ENCODE measurements at regions not wholly inside any gene's neighbourhood (a gene's known extent, or its start where the extent isn't known, plus 50 kb on each side); places are given as distances from the start of the nearest gene placed in this dataset.
A peak's percentile ranks its signal among the peaks of the same experiment; 100 is the strongest.
"Not testable (repeated sequence)": the region's sequence is repeated elsewhere in the genome, so short reads cannot be mapped to it uniquely, and the experiment has no call there.

GRCh38 chr21:28151758-28152157 lies 840.9 kb downstream of the LTN1 start:
- no peak for DNase-seq

GRCh38 chr21:28150778-28151177 lies 841.9 kb downstream of the LTN1 start:
- no peak for DNase-seq

- DNase-seq, result no peak
These were observed 844.1 kb downstream of the LTN1 start for GRCh38 chr21:28148400-28149064.

GRCh38 chr21:28144653-28145052 lies 848.0 kb downstream of the LTN1 start:
- DNase-seq, result no peak

DNA sequence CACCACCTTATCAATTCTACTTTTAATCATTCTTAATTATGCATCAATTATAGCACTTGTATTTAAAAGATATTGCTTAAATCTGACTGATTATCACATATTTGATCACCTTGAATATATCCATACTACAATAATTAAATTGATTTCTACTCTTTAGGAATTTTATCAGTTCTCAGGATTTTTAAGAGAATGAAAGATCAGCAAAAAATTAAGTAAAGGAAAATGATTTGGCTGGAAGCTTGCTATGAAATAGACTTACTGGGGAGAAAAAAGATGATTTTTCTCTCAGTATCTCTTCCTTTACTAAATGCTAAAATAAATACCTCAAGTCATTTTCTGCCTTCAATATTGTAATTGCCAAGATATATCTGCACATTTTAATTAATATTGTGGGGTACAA lies 848.6 kb downstream of the LTN1 start:
- DNase-seq, result no peak

- no peak for DNase-seq
These were observed 850.0 kb downstream of the LTN1 start for GRCh38 chr21:28142697-28143096.

DNA sequence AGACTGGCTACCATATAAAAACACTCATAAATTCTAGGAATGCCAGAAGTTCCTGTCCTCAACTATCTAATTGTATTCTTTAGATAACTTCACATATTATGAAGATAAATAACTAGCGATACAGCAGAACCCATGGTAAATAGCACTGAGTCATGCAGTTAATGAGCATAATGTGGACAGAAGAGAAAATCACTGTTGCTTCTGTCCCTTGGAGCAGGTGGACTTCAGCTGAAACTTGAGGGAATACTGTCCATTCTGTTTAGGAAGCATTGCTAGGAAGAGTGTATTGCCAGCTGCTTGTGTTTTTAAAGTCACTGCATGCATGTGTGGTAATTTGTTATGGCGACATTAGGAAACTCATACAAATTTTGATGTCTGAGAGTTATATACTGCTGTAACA lies 854.4 kb downstream of the LTN1 start:
- no peak for DNase-seq

GRCh38 chr21:28136656-28137255 lies 855.9 kb downstream of the LTN1 start:
- no peak for DNase-seq

DNA sequence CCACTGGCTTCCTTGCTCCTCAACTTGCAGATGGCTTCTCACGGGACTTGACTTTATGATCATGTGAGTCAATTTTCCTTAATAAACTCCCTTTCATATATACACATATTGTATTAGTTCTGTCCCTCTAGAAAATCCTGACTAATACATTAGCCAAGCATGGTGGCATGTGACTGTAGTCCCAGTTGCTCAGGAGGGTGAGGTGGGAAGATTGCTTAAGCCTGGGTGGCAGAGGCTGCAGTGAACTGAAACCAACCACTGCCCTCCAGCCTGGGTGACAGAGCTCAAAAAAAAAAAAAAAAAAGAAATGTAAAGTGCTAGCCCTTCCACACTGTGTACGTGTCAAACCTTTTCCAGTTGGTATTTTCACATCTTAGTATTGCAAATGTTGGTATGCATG lies 857.0 kb downstream of the LTN1 start:
- DNase-seq, result no peak

DNA sequence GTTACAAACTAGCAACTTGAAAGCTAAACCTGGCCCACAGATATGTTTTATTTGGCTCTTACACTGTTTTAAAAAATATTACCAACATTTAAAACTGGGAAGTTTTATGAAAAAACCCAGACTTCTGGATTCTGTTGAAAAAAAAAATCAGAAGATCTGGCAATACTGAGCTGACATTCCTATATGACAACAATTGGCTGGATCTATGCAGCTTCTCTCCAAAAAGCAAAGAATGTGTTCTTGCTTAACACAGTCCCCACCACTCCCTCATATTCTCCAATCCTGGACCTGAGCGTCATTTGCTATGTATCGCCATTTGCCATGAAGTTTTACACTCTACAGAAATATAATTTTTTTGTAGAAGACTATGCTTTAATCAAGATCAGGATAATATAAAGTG lies 859.6 kb downstream of the LTN1 start:
- DNase-seq, result no peak

DNA sequence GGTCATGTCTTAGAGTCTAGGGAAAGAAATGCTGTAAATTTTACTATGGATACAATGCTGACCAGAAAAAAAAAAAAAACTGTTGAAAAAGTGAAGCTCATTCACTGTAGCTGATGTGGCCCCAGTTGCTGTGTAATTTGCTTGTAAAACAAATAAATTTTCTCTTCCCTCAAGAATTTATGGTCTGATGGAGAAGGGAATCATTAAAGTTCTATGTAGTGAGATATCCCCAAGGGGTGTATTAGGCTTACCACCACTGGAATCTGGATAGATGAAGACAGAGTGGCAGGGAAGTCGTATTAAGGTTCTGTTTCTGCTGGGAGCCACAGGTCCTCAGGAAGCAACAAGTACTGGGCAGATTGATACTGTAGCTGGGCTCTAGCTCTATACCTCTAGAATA lies 860.0 kb downstream of the LTN1 start:
- DNase-seq, result no peak

DNA sequence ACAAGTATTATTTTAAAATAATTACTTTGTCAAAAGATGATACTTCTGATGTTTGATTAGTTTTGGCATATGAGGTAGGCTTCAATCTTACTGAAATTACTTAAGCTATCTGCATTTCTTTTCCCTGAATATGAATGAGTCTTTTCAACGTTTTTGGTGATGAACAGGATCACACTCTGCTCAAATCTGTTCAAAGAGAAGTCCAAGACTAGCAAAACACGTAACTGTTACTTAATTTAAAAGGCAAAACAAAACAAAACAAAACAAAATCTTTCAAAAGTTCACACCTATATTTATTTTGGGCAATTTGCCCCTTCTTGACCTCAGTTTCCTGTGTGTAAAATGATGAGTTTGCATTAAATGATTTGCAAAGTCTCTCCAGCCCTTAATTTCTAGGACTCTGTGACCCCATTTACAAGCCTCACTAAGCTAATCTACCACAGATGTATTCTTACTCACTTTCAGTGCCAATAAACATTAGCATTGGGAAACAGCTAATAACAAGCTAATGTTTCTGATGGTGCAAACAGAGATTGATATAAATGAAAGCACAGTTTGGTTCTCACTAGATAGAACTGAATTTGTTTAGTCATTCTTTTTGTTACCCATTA lies 865.4 kb downstream of the LTN1 start:
- no peak for DNase-seq

GRCh38 chr21:28126521-28127174 lies 866.0 kb downstream of the LTN1 start:
- no peak for DNase-seq

DNA sequence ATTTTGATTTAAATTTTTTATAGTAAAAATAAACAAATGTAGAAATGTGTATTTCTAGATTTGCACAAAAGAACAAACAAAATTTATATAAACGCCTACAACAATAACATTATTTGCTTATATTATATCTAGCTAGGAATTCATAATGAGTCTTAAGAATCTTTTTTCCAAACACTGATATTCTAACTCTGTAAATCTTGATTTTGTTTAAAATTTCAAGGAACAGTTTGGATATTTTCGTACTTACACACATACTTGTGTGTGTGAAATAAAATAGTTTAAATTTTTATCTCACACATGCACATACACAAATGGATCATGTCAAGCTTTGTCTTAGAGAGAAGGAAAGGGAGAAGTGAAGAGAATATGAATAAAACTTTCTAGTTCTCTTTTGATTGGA lies 868.1 kb downstream of the LTN1 start:
- no peak for DNase-seq

DNA sequence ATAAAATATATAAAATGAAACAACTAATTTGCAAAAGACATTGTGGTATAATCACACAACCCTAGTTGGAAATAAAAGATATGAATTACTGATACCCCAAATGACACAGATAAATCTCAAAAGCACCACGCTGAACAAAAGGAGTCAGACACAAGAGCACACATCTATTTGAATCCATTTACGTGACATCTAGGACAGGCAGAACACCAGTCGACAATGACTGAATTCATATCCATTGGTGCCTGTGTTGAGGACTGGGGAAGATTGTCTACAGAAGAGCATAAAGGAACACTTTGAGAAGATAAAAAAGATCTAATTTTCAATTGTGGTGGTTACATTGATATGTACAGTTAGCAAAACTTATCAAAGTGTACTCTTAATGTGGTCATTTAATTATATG lies 874.1 kb downstream of the LTN1 start:
- no peak for DNase-seq

DNA sequence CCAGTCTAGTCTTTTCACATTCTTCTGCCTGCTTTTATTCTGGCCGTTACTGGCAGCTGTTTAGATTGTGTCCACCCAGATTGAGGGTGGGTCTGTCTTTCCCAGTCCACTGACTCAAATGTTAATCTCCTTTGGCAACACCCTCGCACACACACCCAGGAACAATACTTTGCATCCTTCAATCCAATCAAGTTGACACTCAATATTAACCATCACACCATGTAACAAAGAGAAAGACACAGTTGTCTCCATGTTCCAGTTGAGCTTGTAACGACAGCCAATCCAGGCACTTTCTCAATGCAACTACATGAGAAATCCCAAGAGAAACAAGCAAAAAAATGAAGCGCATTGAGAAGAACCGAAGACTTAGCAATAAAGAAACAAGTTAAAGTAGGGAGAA lies 877.7 kb downstream of the LTN1 start:
- DNase-seq, result not testable (repeated sequence)

GRCh38 chr21:28113718-28114117 lies 879.0 kb downstream of the LTN1 start:
- no peak for DNase-seq

- no peak for DNase-seq
These were observed 880.2 kb downstream of the LTN1 start for GRCh38 chr21:28112511-28112910.

DNA sequence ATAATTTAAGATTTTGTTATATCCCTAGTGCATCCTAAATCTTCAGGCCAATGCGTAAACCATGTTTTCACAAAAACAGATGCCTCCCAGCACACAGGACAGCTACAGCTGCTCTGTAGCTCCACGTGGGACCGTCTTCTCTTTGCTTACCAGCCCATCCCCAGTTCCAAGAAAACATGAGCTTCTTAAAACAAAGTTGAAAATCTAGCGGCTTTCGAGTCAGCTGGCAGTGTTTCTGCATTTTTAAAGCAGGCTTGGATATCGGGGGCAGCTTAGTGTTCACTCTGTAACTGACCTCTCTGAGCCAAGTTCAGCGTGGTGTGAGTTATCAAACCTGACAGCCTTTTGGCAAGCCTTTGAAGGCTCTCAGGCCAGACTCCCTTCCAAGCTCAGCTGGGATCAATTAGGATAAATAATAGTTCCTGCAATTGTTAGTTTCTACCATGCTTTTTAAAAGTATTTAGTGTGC lies 881.5 kb downstream of the LTN1 start:
- no peak for DNase-seq

DNA sequence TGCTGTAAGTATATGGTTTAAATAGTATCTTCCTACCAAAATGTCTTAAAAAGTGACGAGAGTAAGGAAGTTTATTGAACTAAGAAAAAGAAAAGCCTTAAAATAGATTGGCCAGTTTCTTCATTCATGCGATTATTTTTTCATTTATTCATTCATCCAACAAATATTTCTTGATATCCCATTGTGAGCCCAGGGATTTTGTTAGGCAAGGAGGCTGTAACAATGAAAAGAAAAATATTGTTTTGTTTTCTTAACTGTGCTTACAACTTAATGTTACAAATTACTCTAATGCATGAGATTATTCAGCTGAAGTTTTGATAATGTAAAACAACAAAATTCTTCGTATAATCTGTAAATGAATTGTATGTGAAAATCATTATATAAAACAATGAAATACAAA lies 882.0 kb downstream of the LTN1 start:
- DNase-seq, result no peak

DNA sequence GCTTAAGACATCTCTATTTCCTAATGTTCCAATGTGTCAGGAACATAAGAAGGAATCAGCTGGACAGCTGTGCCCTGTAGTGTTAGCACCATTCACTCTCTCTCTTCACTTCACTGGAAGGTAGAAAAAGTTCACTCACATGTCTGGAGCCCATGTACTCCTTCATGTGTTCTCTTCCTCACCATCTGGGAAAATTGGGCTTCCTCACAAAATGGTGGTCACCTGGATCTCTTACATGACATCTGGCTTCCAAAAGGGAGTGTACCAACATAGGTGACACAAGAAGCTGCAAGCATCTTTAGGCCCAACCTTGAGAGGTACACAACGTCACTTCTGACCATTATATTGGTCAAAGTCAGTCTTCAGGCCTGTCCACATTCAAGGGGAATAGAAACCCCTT lies 882.6 kb downstream of the LTN1 start:
- DNase-seq, result no peak

DNA sequence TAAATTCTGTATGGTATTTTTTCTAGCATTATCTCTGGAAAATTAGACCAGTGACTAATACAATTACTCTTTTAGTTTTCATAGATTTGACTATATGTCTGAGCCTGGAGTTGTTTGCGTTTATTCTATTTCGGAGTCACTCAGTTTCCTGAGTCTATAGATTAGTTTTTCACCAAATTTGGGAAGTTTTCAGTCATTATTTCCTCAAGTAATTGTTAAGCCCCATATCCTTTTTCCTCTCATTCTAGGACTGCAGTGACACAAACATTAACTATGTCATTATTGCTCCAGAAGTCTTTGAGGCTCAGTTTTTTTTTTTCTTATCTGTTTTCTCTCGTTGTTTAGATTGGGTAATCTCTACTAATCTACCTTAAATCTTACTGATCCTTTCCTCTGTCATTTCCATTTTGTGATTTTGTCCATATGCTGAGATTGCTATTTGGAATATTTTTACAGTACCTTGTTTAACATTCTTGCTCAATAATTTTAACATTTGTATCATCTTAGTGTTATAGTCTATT lies 886.2 kb downstream of the LTN1 start:
- no peak for DNase-seq

- DNase-seq, result peak; percentile 63
These were observed 888.3 kb downstream of the LTN1 start for GRCh38 chr21:28104346-28104745.

DNA sequence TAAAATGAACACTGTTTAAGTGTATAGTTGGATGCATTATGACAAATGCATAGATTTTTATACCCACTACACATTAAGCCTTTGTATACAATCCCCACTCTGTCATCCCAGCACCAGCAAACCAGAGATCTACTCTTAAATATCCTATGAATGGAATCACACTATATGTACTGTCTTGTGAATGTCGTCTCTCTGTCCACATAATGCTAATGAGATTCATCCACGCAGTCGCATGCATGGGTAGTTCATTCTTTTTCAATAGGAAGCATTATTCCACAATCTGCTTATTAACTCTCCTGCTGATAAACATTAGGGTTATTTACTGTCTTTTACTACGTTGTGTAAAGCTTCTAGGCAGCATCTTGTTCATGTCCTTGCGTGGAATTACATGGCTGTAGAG lies 892.3 kb downstream of the LTN1 start:
- no peak for DNase-seq
